ENCODE measurements at regions not wholly inside any gene's neighbourhood (a gene's known extent, or its start where the extent isn't known, plus 50 kb on each side); places are given as distances from the start of the nearest gene placed in this dataset.
A peak's percentile ranks its signal among the peaks of the same experiment; 100 is the strongest.
"Not testable (repeated sequence)": the region's sequence is repeated elsewhere in the genome, so short reads cannot be mapped to it uniquely, and the experiment has no call there.

- not testable (repeated sequence) for H3K27ac Mint-ChIP-seq; DNase-seq (ENCODE audit: low spot score); H3K4me1 Mint-ChIP-seq (ENCODE audit: low read depth); H3K36me3 Mint-ChIP-seq (ENCODE audit: low read depth); H3K27me3 Mint-ChIP-seq (ENCODE audit: low read depth); H3K9me3 Mint-ChIP-seq
- peak overlapping the region; percentile 76 for H3K4me3 Mint-ChIP-seq
Measured at GRCh38 chr7:97928844-97929243, 56.6 kb upstream of the ASNS start.

- H3K27ac Mint-ChIP-seq; H3K9me3 Mint-ChIP-seq; H3K27me3 Mint-ChIP-seq (ENCODE audit: low read depth); H3K4me1 Mint-ChIP-seq (ENCODE audit: low read depth); H3K36me3 Mint-ChIP-seq (ENCODE audit: low read depth): not testable (repeated sequence)
- H3K4me3 Mint-ChIP-seq: peak overlapping the region; percentile 76
- DNase-seq (ENCODE audit: low spot score): peak; percentile 54
Measured at GRCh38 chr7:97927790-97928748, 55.9 kb upstream of the ASNS start.

Measured in T-helper 2 cell treated with Interferon-gamma antibody and Interleukin-4, amounts not matched to agents 5 μg/mL and 100 μg/mL, for 36 hours (primary cell).